GM23338 (cell line): ENCODE measurements at regions not wholly inside any gene's neighbourhood (a gene's known extent, or its start where the extent isn't known, plus 50 kb on each side); places are given as distances from the start of the nearest gene placed in this dataset.

Experiments used
- ATAC-seq: fragments of 200-7000 bp; cut with Tn5 transposase; 3 replicates; pipeline ENCODE4 v1.9.1; 2020
- DNase-seq: peaks from one replicate; pipeline ENCODE4 v3.0.0-alpha.2; 2015; ENCODE audit warnings: low spot score
- H2AFZ ChIP-seq: fragments of 200-600 bp; sonication (generic); 2 replicates; pipeline ENCODE4 v1.8.0; 2016; ENCODE audit warnings: antibody characterized with exemption, mild to moderate bottlenecking, moderate library complexity
- H3F3A ChIP-seq: fragments of 200-600 bp; sonication (generic); replicated peaks from 2 replicates; pipeline ENCODE4 v1.8.0; 2017; ENCODE audit warnings: antibody characterized with exemption, mixed run types, low read depth
- H3K27ac ChIP-seq: fragments of 200-600 bp; sonication (generic); 2 replicates; pipeline ENCODE4 v1.6.1; 2016; ENCODE audit warnings: low read depth
- H3K27me3 ChIP-seq: fragments of 200-600 bp; sonication (generic); 2 replicates; pipeline ENCODE4 v1.8.0; 2016; ENCODE audit warnings: mild to moderate bottlenecking, mixed run types, moderate library complexity; ENCODE audit not compliant: insufficient read depth
- H3K36me3 ChIP-seq: fragments of 200-600 bp; sonication (generic); 2 replicates; pipeline ENCODE4 v1.8.0; 2016; ENCODE audit warnings: mild to moderate bottlenecking; ENCODE audit not compliant: insufficient read depth
- H3K4me1 ChIP-seq: fragments of 200-600 bp; sonication (generic); 2 replicates; pipeline ENCODE4 v1.8.0; 2016; ENCODE audit warnings: mild to moderate bottlenecking, moderate library complexity; ENCODE audit not compliant: insufficient read depth
- H3K4me2 ChIP-seq: fragments of 200-600 bp; sonication (generic); 2 replicates; pipeline ENCODE4 v1.7.1; 2017; ENCODE audit warnings: mixed run types
- H3K4me3 ChIP-seq: fragments of 200-600 bp; sonication (generic); 2 replicates; pipeline ENCODE4 v1.6.1; 2016; ENCODE audit warnings: mixed run types
- H3K79me2 ChIP-seq: fragments of 200-600 bp; sonication (generic); replicated peaks from 2 replicates; pipeline ENCODE4 v1.8.0; 2017; ENCODE audit warnings: mild to moderate bottlenecking; ENCODE audit not compliant: insufficient read depth
- H3K9me2 ChIP-seq: fragments of 200-600 bp; sonication (generic); 2 replicates; pipeline ENCODE4 v1.8.0; 2017; ENCODE audit not compliant: insufficient read depth
- H4K20me1 ChIP-seq: fragments of 200-600 bp; sonication (generic); replicated peaks from 2 replicates; pipeline ENCODE4 v1.8.0; 2017; ENCODE audit warnings: mild to moderate bottlenecking; ENCODE audit not compliant: insufficient read depth
- H3K27ac Mint-ChIP-seq: 2 replicates; pipeline ENCODE4 v1.8.0; 2020; ENCODE audit warnings: inconsistent platforms, mild to moderate bottlenecking, moderate library complexity, mixed read lengths
- H3K27me3 Mint-ChIP-seq: 3 replicates; pipeline ENCODE4 v1.8.0; 2022; ENCODE audit warnings: low read depth, mild to moderate bottlenecking, moderate library complexity, mixed read lengths, inconsistent platforms; ENCODE audit not compliant: insufficient read depth, poor library complexity
- H3K36me3 Mint-ChIP-seq: 3 replicates; pipeline ENCODE4 v1.8.0; 2021; ENCODE audit warnings: low read depth, mild to moderate bottlenecking, inconsistent platforms, moderate library complexity, mixed read lengths
- H3K4me1 Mint-ChIP-seq: 3 replicates; pipeline ENCODE4 v1.8.0; 2020; ENCODE audit warnings: mild to moderate bottlenecking, inconsistent platforms, mixed read lengths
- H3K4me3 Mint-ChIP-seq: 3 replicates; pipeline ENCODE4 v1.8.0; 2021; ENCODE audit warnings: moderate library complexity, mild to moderate bottlenecking, inconsistent platforms, mixed read lengths
- H3K9me3 Mint-ChIP-seq: 3 replicates; pipeline ENCODE4 v1.8.0; 2020; ENCODE audit warnings: moderate library complexity, mild to moderate bottlenecking, inconsistent platforms, mixed read lengths
- CREB1 ChIP-seq: fragments of 250-450 bp; sonication (Bioruptor Pico); IDR thresholded peaks from 2 replicates; pipeline ENCODE4 v1.5.0; 2020; ENCODE audit warnings: low read depth, mild to moderate bottlenecking, moderate library complexity
- EZH2 ChIP-seq: fragments of 200-600 bp; sonication (generic); IDR thresholded peaks from one replicate; pipeline ENCODE4 v1.8.0; 2017; ENCODE audit warnings: antibody characterized with exemption, mild to moderate bottlenecking, low read depth; ENCODE audit not compliant: unreplicated experiment
- EZH2phosphoT487 ChIP-seq: fragments of 200-600 bp; sonication (generic); IDR thresholded peaks from one replicate; pipeline ENCODE4 v1.8.1; 2018; ENCODE audit warnings: antibody characterized with exemption; ENCODE audit not compliant: unreplicated experiment
- JUNB ChIP-seq: IDR thresholded peaks from one replicate; pipeline ENCODE4 v1.6.1; 2016; ENCODE audit warnings: antibody characterized with exemption; ENCODE audit not compliant: unreplicated experiment
- POLR2AphosphoS5 ChIP-seq: IDR thresholded peaks from 2 replicates; pipeline ENCODE4 v1.6.1; 2016; ENCODE audit warnings: antibody characterized with exemption, low read depth
- STAT1 ChIP-seq: IDR thresholded peaks from one replicate; pipeline ENCODE4 v1.6.1; 2016; ENCODE audit warnings: antibody characterized with exemption; ENCODE audit not compliant: unreplicated experiment
- ZNF114 ChIP-seq: fragments of 250-450 bp; sonication (Bioruptor Pico); IDR thresholded peaks from 2 replicates; pipeline ENCODE4 v1.5.0; 2020; ENCODE audit warnings: mild to moderate bottlenecking, moderate library complexity
- ZNF331 ChIP-seq: fragments of 250-450 bp; sonication (Bioruptor Pico); IDR thresholded peaks from 2 replicates; pipeline ENCODE4 v1.5.0; 2020; ENCODE audit warnings: low read depth, mild to moderate bottlenecking, moderate library complexity
- TF ChIP-seq, protein P1 (sequence below): IDR thresholded peaks from one replicate; pipeline ENCODE4 v1.6.1; 2018; ENCODE audit warnings: antibody characterized with exemption; ENCODE audit not compliant: unreplicated experiment
- TF ChIP-seq, protein P2 (sequence below): fragments of 250-450 bp; sonication (Bioruptor Pico); IDR thresholded peaks from 2 replicates; pipeline ENCODE4 v1.5.0; 2020; ENCODE audit warnings: mild to moderate bottlenecking, moderate library complexity
- TF ChIP-seq, protein P3 (sequence below), 2 experiments: fragments of 200-600 bp in 1 of 2; sonication (generic) in 1 of 2; conservative IDR thresholded peaks; 2 replicates each; pipeline versions ENCODE4 v1.5.1 to v1.6.1; 2016 to 2017; ENCODE audit warnings: antibody characterized with exemption in 2 of 2, low read depth in 2 of 2, mild to moderate bottlenecking in 2 of 2, moderate library complexity in 1 of 2

DNA sequence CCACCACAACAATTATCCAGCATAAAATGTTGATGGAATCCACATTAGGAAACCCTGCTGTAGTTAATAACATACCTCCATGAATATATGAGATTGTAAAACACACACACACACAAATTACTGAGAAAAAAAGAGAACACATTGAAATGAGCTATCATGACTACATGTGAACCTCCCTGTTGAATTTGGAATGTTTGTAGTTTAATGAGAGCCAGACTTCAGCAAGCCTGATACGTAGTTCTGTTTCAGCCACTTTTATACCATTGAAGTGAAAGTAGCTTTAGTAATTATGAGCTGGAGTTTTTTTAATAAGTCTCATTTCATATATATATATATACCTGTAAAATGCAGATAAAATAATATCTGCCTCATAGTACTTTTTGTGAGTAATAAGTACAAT is 1146.4 kb downstream of the NAALADL2 start:
- Histone ChIP-seq H3F3A (no peaks in the 10 kb centered on the region), H3K4me2 (no peak overlapping the region), H3K27me3 (no peaks in the 10 kb centered on the region), H3K36me3 (no peaks in the 10 kb centered on the region), H3K27ac (no peak overlapping the region), H3K9me2 (no peaks in the 10 kb centered on the region), H3K79me2 (no peaks in the 10 kb centered on the region), H3K4me3 (no peak overlapping the region), H2AFZ (no peak overlapping the region), H4K20me1 (no peaks in the 10 kb centered on the region), H3K4me1 (peaks cover 17% of the 10 kb centered on the region)
- no peak for DNase-seq
- no peak for TF ChIP-seq POLR2AphosphoS5
- no peak for TF ChIP-seq ZNF331
- no peak for TF ChIP-seq CREB1 (CRISPR knock-in tag)
- TF ChIP-seq, protein P1, sequence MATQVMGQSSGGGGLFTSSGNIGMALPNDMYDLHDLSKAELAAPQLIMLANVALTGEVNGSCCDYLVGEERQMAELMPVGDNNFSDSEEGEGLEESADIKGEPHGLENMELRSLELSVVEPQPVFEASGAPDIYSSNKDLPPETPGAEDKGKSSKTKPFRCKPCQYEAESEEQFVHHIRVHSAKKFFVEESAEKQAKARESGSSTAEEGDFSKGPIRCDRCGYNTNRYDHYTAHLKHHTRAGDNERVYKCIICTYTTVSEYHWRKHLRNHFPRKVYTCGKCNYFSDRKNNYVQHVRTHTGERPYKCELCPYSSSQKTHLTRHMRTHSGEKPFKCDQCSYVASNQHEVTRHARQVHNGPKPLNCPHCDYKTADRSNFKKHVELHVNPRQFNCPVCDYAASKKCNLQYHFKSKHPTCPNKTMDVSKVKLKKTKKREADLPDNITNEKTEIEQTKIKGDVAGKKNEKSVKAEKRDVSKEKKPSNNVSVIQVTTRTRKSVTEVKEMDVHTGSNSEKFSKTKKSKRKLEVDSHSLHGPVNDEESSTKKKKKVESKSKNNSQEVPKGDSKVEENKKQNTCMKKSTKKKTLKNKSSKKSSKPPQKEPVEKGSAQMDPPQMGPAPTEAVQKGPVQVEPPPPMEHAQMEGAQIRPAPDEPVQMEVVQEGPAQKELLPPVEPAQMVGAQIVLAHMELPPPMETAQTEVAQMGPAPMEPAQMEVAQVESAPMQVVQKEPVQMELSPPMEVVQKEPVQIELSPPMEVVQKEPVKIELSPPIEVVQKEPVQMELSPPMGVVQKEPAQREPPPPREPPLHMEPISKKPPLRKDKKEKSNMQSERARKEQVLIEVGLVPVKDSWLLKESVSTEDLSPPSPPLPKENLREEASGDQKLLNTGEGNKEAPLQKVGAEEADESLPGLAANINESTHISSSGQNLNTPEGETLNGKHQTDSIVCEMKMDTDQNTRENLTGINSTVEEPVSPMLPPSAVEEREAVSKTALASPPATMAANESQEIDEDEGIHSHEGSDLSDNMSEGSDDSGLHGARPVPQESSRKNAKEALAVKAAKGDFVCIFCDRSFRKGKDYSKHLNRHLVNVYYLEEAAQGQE, result no peak
- TF ChIP-seq, protein P2, sequence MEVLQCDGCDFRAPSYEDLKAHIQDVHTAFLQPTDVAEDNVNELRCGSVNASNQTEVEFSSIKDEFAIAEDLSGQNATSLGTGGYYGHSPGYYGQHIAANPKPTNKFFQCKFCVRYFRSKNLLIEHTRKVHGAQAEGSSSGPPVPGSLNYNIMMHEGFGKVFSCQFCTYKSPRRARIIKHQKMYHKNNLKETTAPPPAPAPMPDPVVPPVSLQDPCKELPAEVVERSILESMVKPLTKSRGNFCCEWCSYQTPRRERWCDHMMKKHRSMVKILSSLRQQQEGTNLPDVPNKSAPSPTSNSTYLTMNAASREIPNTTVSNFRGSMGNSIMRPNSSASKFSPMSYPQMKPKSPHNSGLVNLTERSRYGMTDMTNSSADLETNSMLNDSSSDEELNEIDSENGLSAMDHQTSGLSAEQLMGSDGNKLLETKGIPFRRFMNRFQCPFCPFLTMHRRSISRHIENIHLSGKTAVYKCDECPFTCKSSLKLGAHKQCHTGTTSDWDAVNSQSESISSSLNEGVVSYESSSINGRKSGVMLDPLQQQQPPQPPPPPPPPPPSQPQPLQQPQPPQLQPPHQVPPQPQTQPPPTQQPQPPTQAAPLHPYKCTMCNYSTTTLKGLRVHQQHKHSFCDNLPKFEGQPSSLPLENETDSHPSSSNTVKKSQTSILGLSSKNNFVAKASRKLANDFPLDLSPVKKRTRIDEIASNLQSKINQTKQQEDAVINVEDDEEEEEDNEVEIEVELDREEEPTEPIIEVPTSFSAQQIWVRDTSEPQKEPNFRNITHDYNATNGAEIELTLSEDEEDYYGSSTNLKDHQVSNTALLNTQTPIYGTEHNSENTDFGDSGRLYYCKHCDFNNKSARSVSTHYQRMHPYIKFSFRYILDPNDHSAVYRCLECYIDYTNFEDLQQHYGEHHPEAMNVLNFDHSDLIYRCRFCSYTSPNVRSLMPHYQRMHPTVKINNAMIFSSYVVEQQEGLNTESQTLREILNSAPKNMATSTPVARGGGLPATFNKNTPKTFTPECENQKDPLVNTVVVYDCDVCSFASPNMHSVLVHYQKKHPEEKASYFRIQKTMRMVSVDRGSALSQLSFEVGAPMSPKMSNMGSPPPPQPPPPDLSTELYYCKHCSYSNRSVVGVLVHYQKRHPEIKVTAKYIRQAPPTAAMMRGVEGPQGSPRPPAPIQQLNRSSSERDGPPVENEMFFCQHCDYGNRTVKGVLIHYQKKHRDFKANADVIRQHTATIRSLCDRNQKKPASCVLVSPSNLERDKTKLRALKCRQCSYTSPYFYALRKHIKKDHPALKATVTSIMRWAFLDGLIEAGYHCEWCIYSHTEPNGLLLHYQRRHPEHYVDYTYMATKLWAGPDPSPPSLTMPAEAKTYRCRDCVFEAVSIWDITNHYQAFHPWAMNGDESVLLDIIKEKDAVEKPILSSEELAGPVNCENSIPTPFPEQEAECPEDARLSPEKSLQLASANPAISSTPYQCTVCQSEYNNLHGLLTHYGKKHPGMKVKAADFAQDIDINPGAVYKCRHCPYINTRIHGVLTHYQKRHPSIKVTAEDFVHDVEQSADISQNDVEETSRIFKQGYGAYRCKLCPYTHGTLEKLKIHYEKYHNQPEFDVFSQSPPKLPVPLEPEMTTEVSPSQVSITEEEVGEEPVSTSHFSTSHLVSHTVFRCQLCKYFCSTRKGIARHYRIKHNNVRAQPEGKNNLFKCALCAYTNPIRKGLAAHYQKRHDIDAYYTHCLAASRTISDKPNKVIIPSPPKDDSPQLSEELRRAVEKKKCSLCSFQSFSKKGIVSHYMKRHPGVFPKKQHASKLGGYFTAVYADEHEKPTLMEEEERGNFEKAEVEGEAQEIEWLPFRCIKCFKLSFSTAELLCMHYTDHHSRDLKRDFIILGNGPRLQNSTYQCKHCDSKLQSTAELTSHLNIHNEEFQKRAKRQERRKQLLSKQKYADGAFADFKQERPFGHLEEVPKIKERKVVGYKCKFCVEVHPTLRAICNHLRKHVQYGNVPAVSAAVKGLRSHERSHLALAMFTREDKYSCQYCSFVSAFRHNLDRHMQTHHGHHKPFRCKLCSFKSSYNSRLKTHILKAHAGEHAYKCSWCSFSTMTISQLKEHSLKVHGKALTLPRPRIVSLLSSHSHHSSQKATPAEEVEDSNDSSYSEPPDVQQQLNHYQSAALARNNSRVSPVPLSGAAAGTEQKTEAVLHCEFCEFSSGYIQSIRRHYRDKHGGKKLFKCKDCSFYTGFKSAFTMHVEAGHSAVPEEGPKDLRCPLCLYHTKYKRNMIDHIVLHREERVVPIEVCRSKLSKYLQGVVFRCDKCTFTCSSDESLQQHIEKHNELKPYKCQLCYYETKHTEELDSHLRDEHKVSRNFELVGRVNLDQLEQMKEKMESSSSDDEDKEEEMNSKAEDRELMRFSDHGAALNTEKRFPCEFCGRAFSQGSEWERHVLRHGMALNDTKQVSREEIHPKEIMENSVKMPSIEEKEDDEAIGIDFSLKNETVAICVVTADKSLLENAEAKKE, result no peak
- no peak for TF ChIP-seq JUNB
- TF ChIP-seq, protein P3, sequence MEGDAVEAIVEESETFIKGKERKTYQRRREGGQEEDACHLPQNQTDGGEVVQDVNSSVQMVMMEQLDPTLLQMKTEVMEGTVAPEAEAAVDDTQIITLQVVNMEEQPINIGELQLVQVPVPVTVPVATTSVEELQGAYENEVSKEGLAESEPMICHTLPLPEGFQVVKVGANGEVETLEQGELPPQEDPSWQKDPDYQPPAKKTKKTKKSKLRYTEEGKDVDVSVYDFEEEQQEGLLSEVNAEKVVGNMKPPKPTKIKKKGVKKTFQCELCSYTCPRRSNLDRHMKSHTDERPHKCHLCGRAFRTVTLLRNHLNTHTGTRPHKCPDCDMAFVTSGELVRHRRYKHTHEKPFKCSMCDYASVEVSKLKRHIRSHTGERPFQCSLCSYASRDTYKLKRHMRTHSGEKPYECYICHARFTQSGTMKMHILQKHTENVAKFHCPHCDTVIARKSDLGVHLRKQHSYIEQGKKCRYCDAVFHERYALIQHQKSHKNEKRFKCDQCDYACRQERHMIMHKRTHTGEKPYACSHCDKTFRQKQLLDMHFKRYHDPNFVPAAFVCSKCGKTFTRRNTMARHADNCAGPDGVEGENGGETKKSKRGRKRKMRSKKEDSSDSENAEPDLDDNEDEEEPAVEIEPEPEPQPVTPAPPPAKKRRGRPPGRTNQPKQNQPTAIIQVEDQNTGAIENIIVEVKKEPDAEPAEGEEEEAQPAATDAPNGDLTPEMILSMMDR (conservative IDR thresholded peaks at IDR 0.05; ENCODE audit: low read depth in 2 of 2), result no peak
- no peak for TF ChIP-seq EZH2phosphoT487
- no peak for TF ChIP-seq STAT1
- no peak for TF ChIP-seq ZNF114 (CRISPR knock-in tag)
- no peak for TF ChIP-seq EZH2
- Mint-ChIP-seq H3K4me3 (no peak overlapping the region), H3K9me3 (no peaks in the 10 kb centered on the region), H3K36me3 (no peaks in the 10 kb centered on the region), H3K27ac (no peak overlapping the region), H3K4me1 (peaks cover 13% of the 10 kb centered on the region), H3K27me3 (no peaks in the 10 kb centered on the region)
- no peak for ATAC-seq
